NCI-H2029 treated with DMSO at 0.1 percent for 48 hours (cell line): ENCODE measurements at regions not wholly inside any gene's neighbourhood (a gene's known extent, or its start where the extent isn't known, plus 50 kb on each side); places are given as distances from the start of the nearest gene placed in this dataset.
A peak's percentile ranks its signal among the peaks of the same experiment; 100 is the strongest.

Source experiments
- DNase-seq: peaks from one replicate; lab custom pipeline; 2025; lab: John Stamatoyannopoulos, UW

- DNase-seq: no peak
These were observed 97.9 kb downstream of the DISP1 start for GRCh38 chr1:222912730-222913129.

- DNase-seq: no peak
These were observed 100.2 kb downstream of the DISP1 start for GRCh38 chr1:222914861-222915632.

- DNase-seq: no peak
These were observed 101.3 kb downstream of the DISP1 start for GRCh38 chr1:222916100-222916499.

- no peak for DNase-seq
These were observed 104.1 kb downstream of the DISP1 start for GRCh38 chr1:222918801-222919477.

- DNase-seq: no peak
These were observed 104.6 kb downstream of the DISP1 start for GRCh38 chr1:222919478-222919865.

GRCh38 chr1:222920169-222920568, 105.3 kb downstream of the DISP1 start:
- DNase-seq: no peak

- no peak for DNase-seq
These were observed 107.1 kb downstream of the DISP1 start for GRCh38 chr1:222921945-222922344.

GRCh38 chr1:222923506-222923905, 108.7 kb downstream of the DISP1 start:
- DNase-seq: no peak

- DNase-seq: no peak
These were observed 109.4 kb downstream of the DISP1 start for GRCh38 chr1:222924136-222924706.

- peak; percentile 75 for DNase-seq
These were observed 111.7 kb downstream of the DISP1 start for GRCh38 chr1:222926566-222926965.

GRCh38 chr1:222927031-222927430, 112.2 kb downstream of the DISP1 start:
- peak; percentile 75 for DNase-seq

- DNase-seq: peak; percentile 51
These were observed 113.4 kb downstream of the DISP1 start for GRCh38 chr1:222928212-222928611.

GRCh38 chr1:222930070-222930469, 115.2 kb downstream of the DISP1 start:
- DNase-seq: no peak

- DNase-seq: no peak
These were observed 116.2 kb downstream of the DISP1 start for GRCh38 chr1:222931023-222931422.

GRCh38 chr1:222933273-222933672, 118.4 kb downstream of the DISP1 start:
- no peak for DNase-seq

- no peak for DNase-seq
These were observed 120.5 kb downstream of the DISP1 start for GRCh38 chr1:222935239-222935900.

- no peak for DNase-seq
These were observed 121.2 kb downstream of the DISP1 start for GRCh38 chr1:222936042-222936441.

GRCh38 chr1:222938986-222939385, 124.1 kb downstream of the DISP1 start:
- DNase-seq: no peak

GRCh38 chr1:222940095-222940494, 125.3 kb downstream of the DISP1 start:
- no peak for DNase-seq

- DNase-seq: no peak
These were observed 126.1 kb downstream of the DISP1 start for GRCh38 chr1:222940906-222941305.

GRCh38 chr1:222941425-222941824, 126.6 kb downstream of the DISP1 start:
- no peak for DNase-seq

- no peak for DNase-seq
These were observed 131.6 kb downstream of the DISP1 start for GRCh38 chr1:222946436-222946835.

- DNase-seq: no peak
These were observed 133.2 kb downstream of the DISP1 start for GRCh38 chr1:222948079-222948478.
